ENCODE measurements at regions not wholly inside any gene's neighbourhood (a gene's known extent, or its start where the extent isn't known, plus 50 kb on each side); places are given as distances from the start of the nearest gene placed in this dataset.

DNA sequence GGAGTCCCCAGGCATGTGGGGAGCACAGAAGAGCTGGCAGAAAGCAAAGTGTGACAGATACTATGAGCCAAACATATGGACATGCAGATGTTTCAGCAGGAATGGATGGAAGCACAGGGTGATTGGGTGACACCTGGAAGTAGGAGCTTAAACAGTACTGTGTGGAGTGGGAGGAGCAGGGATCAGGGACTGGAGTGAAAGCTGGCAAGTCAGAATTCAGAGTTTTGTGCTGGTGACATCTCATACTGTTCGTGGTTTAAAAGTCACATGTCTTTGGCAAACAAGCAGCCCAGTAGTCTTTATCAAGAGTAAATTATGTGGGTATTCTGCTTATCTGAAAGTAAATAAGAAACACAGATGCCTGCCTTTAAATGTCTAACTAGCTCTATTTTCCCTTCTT is 408.2 kb downstream of the COG6 start:
- Histone ChIP-seq H3K36me3 (replicated peaks in 1 of 2; ENCODE audit: control insufficient read depth in 1 of 2, insufficient read depth in 2 of 2, low read length in 2 of 2) (no peaks in the 10 kb centered on the region), H3K79me2 (ENCODE audit: insufficient read depth, low read length) (no peaks in the 10 kb centered on the region), H3K9me3 (replicated peaks in 1 of 2; ENCODE audit: control insufficient read depth in 1 of 2, insufficient read depth in 1 of 2, low read length in 2 of 2) (no peaks in the 10 kb centered on the region), H3K4me3 (replicated peaks in 1 of 3; ENCODE audit: low read depth in 2 of 3, low read length in 3 of 3) (no peak overlapping the region), H4K20me1 (ENCODE audit: insufficient read depth, low read length) (no peaks in the 10 kb centered on the region), H3K9ac (ENCODE audit: insufficient read depth, low read length, poor library complexity, severe bottlenecking) (no peak overlapping the region), H3K4me1 (ENCODE audit: control insufficient read depth in 1 of 2, insufficient read depth in 2 of 2, low read length in 2 of 2) (no peaks in the 10 kb centered on the region), H2AFZ (ENCODE audit: insufficient read depth, low read depth, low read length, poor library complexity, severe bottlenecking) (no peak overlapping the region), H3K27me3 (ENCODE audit: control insufficient read depth in 2 of 2, insufficient read depth in 2 of 2, low read length in 2 of 2) (no peaks in the 10 kb centered on the region), H3K4me2 (replicated peaks; ENCODE audit: extremely low read depth, low read length, poor library complexity, severe bottlenecking) (no peak overlapping the region), H3K27ac (ENCODE audit: low read depth in 1 of 2, low read length in 2 of 2) (no peak overlapping the region)
- Mint-ChIP-seq H3K36me3 (no peaks in the 10 kb centered on the region), H3K9me3 (peaks cover 0 to 1% (median 0%) of the 10 kb centered on the region in 7 donors), H3K27me3 (ENCODE audit: low read depth in 3 of 3) (peaks cover 1 to 3% (median 2%) of the 10 kb centered on the region in 3 donors), H3K4me1 (no peaks in the 10 kb centered on the region), H3K27ac (no peak overlapping the region), H3K4me3 (no peak overlapping the region)
- no peak for DNase-seq
- intact Hi-C loops (cut with micrococcal nuclease), result no loop called here
- TF ChIP-seq, protein P1, sequence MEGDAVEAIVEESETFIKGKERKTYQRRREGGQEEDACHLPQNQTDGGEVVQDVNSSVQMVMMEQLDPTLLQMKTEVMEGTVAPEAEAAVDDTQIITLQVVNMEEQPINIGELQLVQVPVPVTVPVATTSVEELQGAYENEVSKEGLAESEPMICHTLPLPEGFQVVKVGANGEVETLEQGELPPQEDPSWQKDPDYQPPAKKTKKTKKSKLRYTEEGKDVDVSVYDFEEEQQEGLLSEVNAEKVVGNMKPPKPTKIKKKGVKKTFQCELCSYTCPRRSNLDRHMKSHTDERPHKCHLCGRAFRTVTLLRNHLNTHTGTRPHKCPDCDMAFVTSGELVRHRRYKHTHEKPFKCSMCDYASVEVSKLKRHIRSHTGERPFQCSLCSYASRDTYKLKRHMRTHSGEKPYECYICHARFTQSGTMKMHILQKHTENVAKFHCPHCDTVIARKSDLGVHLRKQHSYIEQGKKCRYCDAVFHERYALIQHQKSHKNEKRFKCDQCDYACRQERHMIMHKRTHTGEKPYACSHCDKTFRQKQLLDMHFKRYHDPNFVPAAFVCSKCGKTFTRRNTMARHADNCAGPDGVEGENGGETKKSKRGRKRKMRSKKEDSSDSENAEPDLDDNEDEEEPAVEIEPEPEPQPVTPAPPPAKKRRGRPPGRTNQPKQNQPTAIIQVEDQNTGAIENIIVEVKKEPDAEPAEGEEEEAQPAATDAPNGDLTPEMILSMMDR (IDR thresholded peaks at IDR 0.05), result no peak
- no CpG with 5 or more reads among the region's 1 CpG for WGBS (ENCODE audit: insufficient coverage)

DNA sequence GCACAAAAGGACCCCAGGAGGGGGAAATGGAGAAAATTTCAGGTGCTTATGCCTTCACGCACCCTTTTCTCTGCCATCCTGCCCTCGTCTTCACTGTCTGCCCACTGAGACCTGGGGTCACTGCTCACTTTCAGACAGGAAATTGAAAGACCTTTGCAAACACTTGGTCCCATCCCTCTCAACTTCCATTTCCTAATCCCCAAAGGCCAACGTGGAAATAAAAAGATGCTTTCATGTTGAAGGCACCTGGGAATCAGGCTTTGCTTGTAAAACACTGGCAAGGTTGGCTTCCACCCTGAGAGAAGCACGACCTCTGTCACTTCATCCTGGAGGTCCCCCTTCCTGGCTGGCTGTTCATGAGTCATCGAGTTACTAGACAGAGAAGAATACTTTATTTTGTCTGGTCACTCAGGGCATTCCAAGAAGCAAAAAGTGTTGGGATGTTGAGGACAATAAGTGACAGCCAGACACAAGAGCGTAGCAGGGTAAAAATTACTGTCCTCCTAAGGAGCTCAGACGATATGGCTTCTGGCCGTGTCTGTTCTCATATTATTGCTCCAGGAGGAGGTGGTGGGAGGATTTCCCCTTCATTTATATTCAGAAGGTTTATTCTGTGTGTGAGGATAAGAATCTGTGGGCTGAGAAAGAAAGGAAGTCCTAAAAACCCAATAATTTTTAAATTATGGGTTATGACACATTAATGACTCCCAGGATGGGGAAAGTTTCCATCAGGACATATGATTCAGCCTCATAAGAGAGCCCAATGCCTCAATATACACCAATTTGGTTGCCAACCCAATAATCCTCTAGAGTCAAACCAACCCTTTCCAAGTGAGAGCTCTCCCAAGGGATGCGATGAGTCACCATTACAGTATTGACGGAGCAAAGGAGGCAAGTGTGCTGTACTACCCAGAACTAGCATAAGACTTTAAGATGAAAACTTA is 409.0 kb downstream of the COG6 start:
- no peak overlapping the region for H3K4me2 ChIP-seq (replicated peaks; ENCODE audit: extremely low read depth, low read length, poor library complexity, severe bottlenecking)
- no peaks in the 10 kb centered on the region for H4K20me1 ChIP-seq (ENCODE audit: insufficient read depth, low read length)
- H3K27me3 Mint-ChIP-seq (ENCODE audit: low read depth in 3 of 3), result peaks cover 1 to 4% (median 3%) of the 10 kb centered on the region in 3 donors
- no peak overlapping the region for H2AFZ ChIP-seq (ENCODE audit: insufficient read depth, low read depth, low read length, poor library complexity, severe bottlenecking)
- H3K9me3 Mint-ChIP-seq, result peaks cover 0 to 1% (median 0%) of the 10 kb centered on the region in 7 donors
- no peak overlapping the region for H3K4me3 ChIP-seq (replicated peaks in 1 of 3; ENCODE audit: low read depth in 2 of 3, low read length in 3 of 3)
- H3K27me3 ChIP-seq (ENCODE audit: control insufficient read depth in 2 of 2, insufficient read depth in 2 of 2, low read length in 2 of 2), result no peaks in the 10 kb centered on the region
- H3K4me3 Mint-ChIP-seq, result no peak overlapping the region
- intact Hi-C loops (cut with micrococcal nuclease), result no loop called here
- H3K4me1 Mint-ChIP-seq, result peaks cover 2% of the 10 kb centered on the region
- no peaks in the 10 kb centered on the region for H3K79me2 ChIP-seq (ENCODE audit: insufficient read depth, low read length)
- peak overlapping the region in 1 of 7 donors; percentile 64 for H3K27ac Mint-ChIP-seq
- WGBS (ENCODE audit: insufficient coverage), result 70% methylated on average over 5 of the region's 10 CpGs
- H3K9me3 ChIP-seq (replicated peaks in 1 of 2; ENCODE audit: control insufficient read depth in 1 of 2, insufficient read depth in 1 of 2, low read length in 2 of 2), result no peaks in the 10 kb centered on the region
- DNase-seq, result no peak
- no peaks in the 10 kb centered on the region for H3K4me1 ChIP-seq (ENCODE audit: control insufficient read depth in 1 of 2, insufficient read depth in 2 of 2, low read length in 2 of 2)
- H3K9ac ChIP-seq (ENCODE audit: insufficient read depth, low read length, poor library complexity, severe bottlenecking), result no peak overlapping the region
- no peak overlapping the region for H3K27ac ChIP-seq (ENCODE audit: low read depth in 1 of 2, low read length in 2 of 2)
- H3K36me3 Mint-ChIP-seq, result no peaks in the 10 kb centered on the region
- no peaks in the 10 kb centered on the region for H3K36me3 ChIP-seq (replicated peaks in 1 of 2; ENCODE audit: control insufficient read depth in 1 of 2, insufficient read depth in 2 of 2, low read length in 2 of 2)
- TF ChIP-seq, protein P1 (IDR thresholded peaks at IDR 0.05), result no peak
